Heart right ventricle (tissue), 16 donors: ENCODE measurements at regions not wholly inside any gene's neighbourhood (a gene's known extent, or its start where the extent isn't known, plus 50 kb on each side); places are given as distances from the start of the nearest gene placed in this dataset.
"Not testable (repeated sequence)": the region's sequence is repeated elsewhere in the genome, so short reads cannot be mapped to it uniquely, and the experiment has no call there.

Source experiments
- ATAC-seq, 8 donors: fragments of 200-7000 bp; cut with Tn5 transposase; one replicate each; pipeline ENCODE4 v1.9.1; 2020; ENCODE audit warnings: mild to moderate bottlenecking in 8 of 8, moderate library complexity in 8 of 8, moderate number of reproducible peaks in 1 of 8
- DNase-seq, 2 donors: peaks; one replicate each; pipeline ENCODE4 v3.0.0-alpha.2; 2020
- H3K27ac ChIP-seq, 10 donors: fragments of 200-600 bp; sonication (generic) in 2 of 10; one replicate each; pipeline versions ENCODE4 v1.5.0 to v1.8.0; 2020 to 2022; ENCODE audit warnings: mild to moderate bottlenecking in 3 of 10
- H3K27me3 ChIP-seq, 7 donors: fragments of 200-600 bp; one replicate each; pipeline ENCODE4 v1.8.0; 2021 to 2022; ENCODE audit warnings: mild to moderate bottlenecking in 2 of 7
- H3K36me3 ChIP-seq, 9 donors: fragments of 200-600 bp; sonication (generic) in 1 of 9; one replicate each; pipeline versions ENCODE4 v1.5.0 to v1.8.0; 2020 to 2022; ENCODE audit warnings: mild to moderate bottlenecking in 2 of 9
- H3K4me1 ChIP-seq, 9 donors: fragments of 200-600 bp; sonication (generic) in 1 of 9; one replicate each; pipeline versions ENCODE4 v1.5.0 to v1.8.0; 2020 to 2022; ENCODE audit warnings: mild to moderate bottlenecking in 4 of 9
- H3K4me3 ChIP-seq, 10 donors: fragments of 200-600 bp; sonication (generic) in 2 of 10; one replicate each; pipeline versions ENCODE4 v1.5.0 to v1.8.0; 2020 to 2022; ENCODE audit warnings: mild to moderate bottlenecking in 7 of 10, moderate library complexity in 2 of 10
- H3K9me3 ChIP-seq, 11 donors: fragments of 200-600 bp in 10 of 11; sonication (generic) in 2 of 11; one replicate each; pipeline versions ENCODE4 v1.5.0 to v1.8.0; 2013 to 2022; ENCODE audit warnings: mild to moderate bottlenecking in 2 of 11, control low read depth in 1 of 11, moderate library complexity in 1 of 11
- WGBS, 2 donors: extraction: QIAGEN DNeasy Blood & Tissue Kit; methylation state at CpG; one replicate each; pipeline ENCODE4 v1.1.7; 2013; ENCODE audit warnings: inconsistent platforms in 1 of 2; 5-methylcytosine and 5-hydroxymethylcytosine counted together
- intact Hi-C, 10 donors: fragments of 100-400 bp; cut with DNase I; formaldehyde crosslinking; loops; one replicate each; pipeline versions ENCODE4 v1.11.1 to v1.14.2; 2022
- TF ChIP-seq, protein P1 (sequence below), 9 donors: fragments of 200-600 bp; sonication (generic) in 2 of 9; IDR thresholded peaks; one replicate each; pipeline versions ENCODE4 v1.5.0 to v1.8.0; 2021 to 2022; ENCODE audit warnings: antibody characterized with exemption in 9 of 9, mild to moderate bottlenecking in 5 of 9, moderate library complexity in 1 of 9
- donor health status: Arrhythmogenic right ventricular cardiomyopathy.
- donor health status: ischemic (EF 13 %, LVEDD 7.1; RV severe dilation, severe dysfunction).
- donor health status: healthy with polysubstance abuse.
- donor health status: DM: no; HTN: yes; CAD: no.
- donor health status: DM: no; HTN: no; CAD: no.
- donor health status: ischemic (EF 25% LVEDD 6.9; RV normal size, moderate dysfunction).
- donor health status: ischemic (EF 25% LVEDD 5.7; RV mildly dilated, moderate dysfunction).
- donor health status: healthy.
- donor health status: DM: yes; HTN: yes; CAD: no.
- donor health status: Ischemic cardiomyopathy.
- donor health status: ischemic (EF 35%, LVEDD 5.7; RV mildly dilated, moderate dysfunction).
- donor health status: nonischemic (EF 11% LVEDD 7.7; RV severe dilation, severe dysfunction).
- donor health status: DM: yes; HTN: yes; CAD: no.
- donor health status: PGD.
- donor health status: ischemic (EF 29% LVEDD 5.4; RV normal size, mild dysfunction).
- donor health status: nonischemic (EF 23%, LVEDD 6.1; RV moderate dilation, normal function).

DNA sequence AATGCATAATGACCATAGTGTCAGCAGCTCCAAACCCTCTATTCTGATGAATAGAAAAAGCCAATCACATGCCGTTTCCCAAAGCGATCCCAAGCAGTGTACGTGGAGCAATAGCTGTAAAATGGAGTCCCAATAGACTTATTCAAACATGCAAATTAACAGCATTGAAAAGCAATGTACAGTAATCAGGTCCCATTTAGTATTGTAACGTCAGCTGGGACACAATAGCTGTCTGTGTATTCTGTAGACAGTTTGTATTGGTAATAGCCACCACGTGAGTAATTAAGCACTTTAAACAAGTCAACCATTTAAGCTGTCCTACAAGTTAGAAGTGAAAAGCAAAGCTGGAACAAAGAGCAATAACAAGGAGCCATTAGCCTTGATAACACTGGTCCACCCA, 698.2 kb downstream of the PCDH17 start:
- TF ChIP-seq, protein P1, sequence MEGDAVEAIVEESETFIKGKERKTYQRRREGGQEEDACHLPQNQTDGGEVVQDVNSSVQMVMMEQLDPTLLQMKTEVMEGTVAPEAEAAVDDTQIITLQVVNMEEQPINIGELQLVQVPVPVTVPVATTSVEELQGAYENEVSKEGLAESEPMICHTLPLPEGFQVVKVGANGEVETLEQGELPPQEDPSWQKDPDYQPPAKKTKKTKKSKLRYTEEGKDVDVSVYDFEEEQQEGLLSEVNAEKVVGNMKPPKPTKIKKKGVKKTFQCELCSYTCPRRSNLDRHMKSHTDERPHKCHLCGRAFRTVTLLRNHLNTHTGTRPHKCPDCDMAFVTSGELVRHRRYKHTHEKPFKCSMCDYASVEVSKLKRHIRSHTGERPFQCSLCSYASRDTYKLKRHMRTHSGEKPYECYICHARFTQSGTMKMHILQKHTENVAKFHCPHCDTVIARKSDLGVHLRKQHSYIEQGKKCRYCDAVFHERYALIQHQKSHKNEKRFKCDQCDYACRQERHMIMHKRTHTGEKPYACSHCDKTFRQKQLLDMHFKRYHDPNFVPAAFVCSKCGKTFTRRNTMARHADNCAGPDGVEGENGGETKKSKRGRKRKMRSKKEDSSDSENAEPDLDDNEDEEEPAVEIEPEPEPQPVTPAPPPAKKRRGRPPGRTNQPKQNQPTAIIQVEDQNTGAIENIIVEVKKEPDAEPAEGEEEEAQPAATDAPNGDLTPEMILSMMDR (IDR thresholded peaks at IDR 0.05) = no peak
- Histone ChIP-seq H3K4me3 (no peak overlapping the region), H3K27ac (no peak overlapping the region), H3K36me3 (no peaks in the 10 kb centered on the region), H3K9me3 (no peaks in the 10 kb centered on the region), H3K4me1 (no peaks in the 10 kb centered on the region), H3K27me3 (no peaks in the 10 kb centered on the region)
- ATAC-seq (no peak), DNase-seq (no peak)
- WGBS, 2 donors = 90 to 93% methylated on average over 5 of the region's 5 CpGs
- intact Hi-C loops = no loop called here

DNA sequence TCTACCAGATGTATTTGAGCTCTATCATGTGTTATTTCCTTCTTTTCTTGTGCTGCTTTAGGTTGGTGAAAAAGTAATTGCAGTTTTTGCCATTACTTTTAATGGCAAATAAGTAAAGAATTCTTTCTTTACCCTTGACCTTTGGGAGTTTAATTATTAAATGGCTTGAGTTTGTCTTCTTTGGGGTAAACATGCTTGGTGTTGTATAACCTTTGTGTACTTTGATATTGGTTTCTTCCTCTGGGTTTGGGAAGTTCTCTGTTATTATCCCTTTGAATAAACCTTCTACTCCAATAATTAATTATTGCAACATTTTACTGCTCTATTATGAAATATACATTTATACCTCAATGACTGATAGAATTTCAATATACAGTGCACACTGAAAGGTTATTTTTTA, 709.4 kb downstream of the PCDH17 start:
- ATAC-seq = no peak
- TF ChIP-seq, protein P1 (IDR thresholded peaks at IDR 0.05) = no peak
- peaks cover 0 to 12% (median 0%) of the 10 kb centered on the region in 9 donors for H3K4me1 ChIP-seq
- H3K27ac ChIP-seq = no peak overlapping the region
- intact Hi-C loops = no loop called here
- no peak overlapping the region for H3K4me3 ChIP-seq
- H3K36me3 ChIP-seq = no peaks in the 10 kb centered on the region
- DNase-seq = no peak
- H3K27me3 ChIP-seq = no peaks in the 10 kb centered on the region
- H3K9me3 ChIP-seq = peaks cover 0 to 17% (median 5%) of the 10 kb centered on the region in 11 donors

- 92 to 93% methylated on average over 1 of the region's 1 CpG for WGBS, 2 donors
- intact Hi-C loops = no loop called here
- Histone ChIP-seq H3K4me3 (no peak overlapping the region), H3K4me1 (peaks cover 0 to 12% (median 0%) of the 10 kb centered on the region in 9 donors), H3K27ac (no peak overlapping the region), H3K36me3 (no peaks in the 10 kb centered on the region), H3K27me3 (no peaks in the 10 kb centered on the region), H3K9me3 (peaks cover 0 to 17% (median 5%) of the 10 kb centered on the region in 11 donors)
- TF ChIP-seq, protein P1 (IDR thresholded peaks at IDR 0.05) = no peak
- DNase-seq (no peak), ATAC-seq (no peak)
Measured at GRCh38 chr13:58341318-58341717, 709.8 kb downstream of the PCDH17 start.

DNA sequence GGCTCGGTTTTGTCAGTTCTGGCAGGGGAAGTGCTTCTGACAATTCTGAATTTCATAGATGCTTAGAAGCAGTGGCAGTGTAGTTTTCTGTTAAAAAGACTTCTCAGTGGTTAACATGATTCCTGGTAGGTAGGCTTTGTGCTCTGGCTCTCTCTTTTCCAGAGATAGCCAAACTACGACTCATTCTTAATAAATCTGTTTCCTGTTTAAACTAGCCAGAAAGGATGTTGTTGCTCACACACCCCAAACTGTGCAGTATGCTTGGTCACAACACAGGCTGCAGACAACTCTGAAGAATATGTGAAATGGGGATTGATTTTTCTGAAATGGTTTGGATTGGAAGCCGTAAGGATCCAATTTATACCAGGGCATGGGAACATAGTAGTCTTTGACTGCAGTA, 711.5 kb downstream of the PCDH17 start:
- Histone ChIP-seq H3K4me1 (peaks cover 0 to 12% (median 0%) of the 10 kb centered on the region in 9 donors), H3K27ac (no peak overlapping the region), H3K27me3 (no peaks in the 10 kb centered on the region), H3K4me3 (no peak overlapping the region), H3K36me3 (no peaks in the 10 kb centered on the region), H3K9me3 (peaks cover 0 to 17% (median 5%) of the 10 kb centered on the region in 11 donors)
- ATAC-seq (no peak), DNase-seq (no peak)
- intact Hi-C loops = no loop called here
- WGBS, 2 donors = 55 to 63% methylated on average over 3 of the region's 3 CpGs
- TF ChIP-seq, protein P1 (IDR thresholded peaks at IDR 0.05) = no peak

DNA sequence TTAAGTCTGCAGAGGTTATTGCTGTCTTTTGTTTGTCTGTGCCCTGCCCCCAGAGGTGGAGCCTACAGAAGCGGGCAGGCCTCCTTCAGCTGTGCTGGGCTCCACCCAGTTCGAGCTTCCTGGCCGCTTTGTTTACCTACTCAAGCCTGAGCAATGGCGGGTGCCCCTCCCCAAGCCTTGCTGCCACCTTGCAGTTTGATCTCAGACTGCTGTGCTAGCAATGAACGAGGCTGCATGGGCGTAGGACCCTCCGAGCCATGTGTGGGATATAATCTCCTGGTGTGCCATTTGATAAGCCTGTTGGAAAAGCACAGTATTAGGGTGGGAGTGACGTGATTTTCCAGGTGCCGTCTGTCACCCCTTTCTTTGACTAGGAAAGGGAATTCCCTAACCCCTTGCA, 720.6 kb downstream of the PCDH17 start:
- ATAC-seq, H3K36me3 ChIP-seq, DNase-seq, H3K4me1 ChIP-seq, H3K27me3 ChIP-seq, H3K4me3 ChIP-seq, H3K27ac ChIP-seq, intact Hi-C loops: not testable (repeated sequence)
- 91 to 92% methylated on average over 9 of the region's 9 CpGs for WGBS, 2 donors
- peaks cover 0 to 29% (median 0%) of the 10 kb centered on the region in 11 donors for H3K9me3 ChIP-seq
